ENCODE measurements at regions not wholly inside any gene's neighbourhood (a gene's known extent, or its start where the extent isn't known, plus 50 kb on each side); places are given as distances from the start of the nearest gene placed in this dataset.
A peak's percentile ranks its signal among the peaks of the same experiment; 100 is the strongest.
"Not testable (repeated sequence)": the region's sequence is repeated elsewhere in the genome, so short reads cannot be mapped to it uniquely, and the experiment has no call there.

DNA sequence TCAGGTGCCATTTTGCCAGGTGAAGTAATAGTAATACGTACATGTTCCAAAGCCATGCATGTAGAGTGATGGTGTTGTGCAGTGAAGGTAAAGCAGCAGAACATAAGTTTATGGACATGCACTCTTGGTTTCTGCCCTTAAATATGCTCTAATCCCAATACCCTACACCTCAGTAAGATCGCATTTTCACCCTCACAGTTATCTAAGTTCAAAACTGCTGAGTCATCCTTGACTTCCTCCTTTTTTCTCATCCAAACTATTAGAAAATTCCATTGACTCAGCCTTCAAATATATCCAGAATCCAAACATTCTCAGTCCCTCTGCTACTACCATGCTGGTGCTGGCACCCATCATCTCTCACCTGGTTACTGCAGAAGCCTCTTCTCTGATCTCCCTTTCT, 652.9 kb upstream of the IGFBP7 start:
- no peak overlapping the region for H3K27ac ChIP-seq
- H3K4me3 ChIP-seq: no peak overlapping the region
- H3K27me3 ChIP-seq: no peaks in the 10 kb centered on the region
- no peaks in the 10 kb centered on the region for H3K36me3 ChIP-seq
- TF ChIP-seq, protein P1, sequence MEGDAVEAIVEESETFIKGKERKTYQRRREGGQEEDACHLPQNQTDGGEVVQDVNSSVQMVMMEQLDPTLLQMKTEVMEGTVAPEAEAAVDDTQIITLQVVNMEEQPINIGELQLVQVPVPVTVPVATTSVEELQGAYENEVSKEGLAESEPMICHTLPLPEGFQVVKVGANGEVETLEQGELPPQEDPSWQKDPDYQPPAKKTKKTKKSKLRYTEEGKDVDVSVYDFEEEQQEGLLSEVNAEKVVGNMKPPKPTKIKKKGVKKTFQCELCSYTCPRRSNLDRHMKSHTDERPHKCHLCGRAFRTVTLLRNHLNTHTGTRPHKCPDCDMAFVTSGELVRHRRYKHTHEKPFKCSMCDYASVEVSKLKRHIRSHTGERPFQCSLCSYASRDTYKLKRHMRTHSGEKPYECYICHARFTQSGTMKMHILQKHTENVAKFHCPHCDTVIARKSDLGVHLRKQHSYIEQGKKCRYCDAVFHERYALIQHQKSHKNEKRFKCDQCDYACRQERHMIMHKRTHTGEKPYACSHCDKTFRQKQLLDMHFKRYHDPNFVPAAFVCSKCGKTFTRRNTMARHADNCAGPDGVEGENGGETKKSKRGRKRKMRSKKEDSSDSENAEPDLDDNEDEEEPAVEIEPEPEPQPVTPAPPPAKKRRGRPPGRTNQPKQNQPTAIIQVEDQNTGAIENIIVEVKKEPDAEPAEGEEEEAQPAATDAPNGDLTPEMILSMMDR (IDR thresholded peaks at IDR 0.05): no peak
- H3K9me3 ChIP-seq: no peaks in the 10 kb centered on the region
- no peaks in the 10 kb centered on the region for H3K4me1 ChIP-seq
- intact Hi-C loops (cut with DNase I): no loop called here
- no peak for DNase-seq
- ATAC-seq: no peak

GRCh38 chr4:57740625-57741190, 630.5 kb upstream of the IGFBP7 start:
- no peak overlapping the region for H3K4me3 ChIP-seq
- TF ChIP-seq, protein P1 (IDR thresholded peaks at IDR 0.05): no peak
- peaks cover 0 to 16% of the 10 kb centered on the region in 2 donors for H3K9me3 ChIP-seq
- intact Hi-C loops (cut with DNase I): no loop called here
- DNase-seq (no peak), ATAC-seq (no peak)
- H3K4me1 ChIP-seq: no peaks in the 10 kb centered on the region
- no peak overlapping the region for H3K27ac ChIP-seq
- no peaks in the 10 kb centered on the region for H3K36me3 ChIP-seq
- H3K27me3 ChIP-seq: no peaks in the 10 kb centered on the region

- H3K9me3 ChIP-seq: no peaks in the 10 kb centered on the region
- no peaks in the 10 kb centered on the region for H3K4me1 ChIP-seq
- no peak overlapping the region for H3K4me3 ChIP-seq
- no peaks in the 10 kb centered on the region for H3K36me3 ChIP-seq
- H3K27me3 ChIP-seq: no peaks in the 10 kb centered on the region
- DNase-seq (no peak), ATAC-seq (no peak)
- H3K27ac ChIP-seq: no peak overlapping the region
- intact Hi-C loops (cut with DNase I): no loop called here
- TF ChIP-seq, protein P1 (IDR thresholded peaks at IDR 0.05): no peak
Measured at GRCh38 chr4:57736781-57737180, 626.6 kb upstream of the IGFBP7 start.

DNA sequence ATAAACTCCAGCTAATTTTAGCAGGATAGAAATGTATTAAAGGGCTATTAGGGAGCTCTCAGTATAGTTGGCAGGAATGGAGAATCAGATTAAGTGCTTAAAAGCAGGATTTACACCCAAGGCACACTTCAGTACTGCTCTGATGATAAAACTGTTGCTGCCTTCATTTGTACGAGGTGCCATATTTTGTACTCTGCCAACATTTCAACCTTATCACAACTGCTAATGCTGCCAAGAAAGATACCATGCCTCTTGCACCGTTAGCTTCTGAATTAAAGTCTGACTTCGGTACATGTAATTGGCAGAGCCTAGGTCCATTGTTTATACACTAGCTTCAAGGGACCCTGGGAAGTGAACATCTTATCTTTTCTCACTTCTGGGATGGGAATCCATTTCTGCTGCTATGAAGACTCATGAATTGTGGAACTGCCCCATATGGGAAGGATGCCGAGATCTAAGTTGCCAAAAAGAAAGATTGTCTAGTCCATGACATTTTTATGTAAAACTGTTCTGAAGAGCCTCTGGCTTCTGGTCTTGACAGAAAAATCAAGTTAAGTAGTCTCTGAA, 624.0 kb upstream of the IGFBP7 start:
- no peak for ATAC-seq
- Histone ChIP-seq H3K4me1 (no peaks in the 10 kb centered on the region), H3K27me3 (no peaks in the 10 kb centered on the region), H3K4me3 (no peak overlapping the region), H3K36me3 (no peaks in the 10 kb centered on the region), H3K9me3 (no peaks in the 10 kb centered on the region), H3K27ac (no peak overlapping the region)
- TF ChIP-seq, protein P1 (IDR thresholded peaks at IDR 0.05): no peak
- intact Hi-C loops (cut with DNase I): no loop called here
- DNase-seq: peak in 2 of 4 donors; percentile 42 to 43

DNA sequence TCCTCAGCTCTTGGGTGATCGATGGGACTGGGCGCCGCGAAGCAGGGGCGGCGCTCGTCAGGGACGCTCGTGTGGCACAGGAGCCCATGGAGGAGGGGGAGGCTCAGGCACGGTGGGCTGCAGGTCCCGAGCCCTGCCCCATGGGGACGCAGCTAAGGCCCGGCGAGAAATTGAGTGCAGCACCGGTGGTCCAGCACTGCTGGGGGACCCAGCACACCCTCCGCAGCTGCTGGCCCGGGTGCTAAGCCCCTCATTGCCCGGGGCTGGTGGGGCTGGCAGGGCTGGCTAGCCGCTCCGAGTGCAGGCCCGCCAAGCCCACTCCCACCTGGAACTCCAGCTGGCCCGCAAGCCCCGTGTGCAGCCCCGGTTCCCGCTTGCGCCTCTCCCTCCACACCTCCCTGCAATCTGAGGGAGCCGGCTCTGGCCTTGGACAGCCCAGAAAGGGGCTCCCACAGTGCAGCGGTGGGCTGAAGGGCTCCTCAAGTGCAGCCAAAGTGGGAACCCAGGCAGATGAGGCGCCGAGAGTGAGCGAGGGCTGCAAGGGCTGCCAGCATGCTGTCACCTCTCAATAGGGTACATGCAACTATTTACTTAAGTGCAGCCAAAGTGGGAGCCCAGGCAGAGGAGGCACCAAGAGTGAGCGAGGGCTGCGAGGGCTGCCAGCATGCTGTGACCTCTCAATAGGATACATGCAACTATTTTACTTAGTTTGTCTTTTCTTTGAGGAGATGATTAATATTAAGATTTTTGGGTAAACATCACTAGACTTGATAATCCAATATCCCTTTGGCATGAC, 619.8 kb upstream of the IGFBP7 start:
- peak in 1 of 4 donors; percentile 70 for DNase-seq
- H3K36me3 ChIP-seq; H3K9me3 ChIP-seq; H3K4me1 ChIP-seq; H3K27me3 ChIP-seq; H3K27ac ChIP-seq; ATAC-seq; H3K4me3 ChIP-seq; intact Hi-C loops (cut with DNase I): not testable (repeated sequence)

All from left lung (tissue), 4 donors.